ENCODE measurements at regions not wholly inside any gene's neighbourhood (a gene's known extent, or its start where the extent isn't known, plus 50 kb on each side); places are given as distances from the start of the nearest gene placed in this dataset.

DNA sequence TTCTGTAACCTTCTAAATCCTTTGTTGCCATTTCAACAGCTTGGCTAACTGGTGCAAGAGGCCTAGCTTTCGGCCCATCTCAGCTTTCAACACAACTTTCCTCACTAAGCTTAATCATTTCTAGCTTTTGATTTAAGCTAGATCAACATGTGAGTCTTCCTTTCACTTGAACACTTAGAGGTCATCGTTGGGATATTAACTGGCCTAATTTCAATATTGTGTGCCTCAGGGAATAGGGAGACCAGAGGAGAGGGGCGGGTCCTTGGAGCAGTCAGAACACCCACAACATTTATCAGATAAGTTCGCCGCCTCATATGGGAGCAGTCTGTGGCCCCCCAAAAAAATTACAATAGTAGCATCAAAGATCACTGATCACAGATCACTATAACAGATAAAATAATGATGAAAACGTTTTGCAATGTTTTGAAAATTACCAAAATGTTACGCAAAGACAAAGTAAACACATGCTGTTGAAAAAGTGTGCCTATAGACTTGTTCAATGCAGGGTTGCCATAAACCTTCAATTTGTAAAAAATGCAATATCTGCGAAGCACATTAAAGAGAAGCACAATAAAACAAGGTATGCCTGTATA, 66.8 kb upstream of the PCSK1 start:
- Histone ChIP-seq H3K27ac (ENCODE audit: control insufficient read depth, insufficient read depth, low read length) (no peak overlapping the region), H3K79me2 (ENCODE audit: control insufficient read depth, insufficient read depth, low read length) (no peaks in the 10 kb centered on the region), H3K36me3 (ENCODE audit: control insufficient read depth in 2 of 2, extremely low read depth in 1 of 2, insufficient read depth in 2 of 2, low read length in 2 of 2) (no peaks in the 10 kb centered on the region), H2AFZ (ENCODE audit: control insufficient read depth, low read length) (no peak overlapping the region), H3K9ac (ENCODE audit: control insufficient read depth, extremely low read depth, insufficient read depth, low read length) (no peak overlapping the region), H3K4me2 (ENCODE audit: control insufficient read depth, extremely low read depth, insufficient read depth, low read depth, low read length) (no peak overlapping the region), H3K9me3 (ENCODE audit: control insufficient read depth, low read depth, low read length) (no peaks in the 10 kb centered on the region), H3K4me1 (ENCODE audit: control insufficient read depth, extremely low read depth, insufficient read depth, low read length) (no peaks in the 10 kb centered on the region), H4K20me1 (ENCODE audit: control insufficient read depth, extremely low read depth, insufficient read depth, low read length) (no peaks in the 10 kb centered on the region), H3K27me3 (ENCODE audit: control insufficient read depth, extremely low read depth, insufficient read depth, low read length) (no peaks in the 10 kb centered on the region), H3K9me1 (ENCODE audit: control insufficient read depth, extremely low read depth, insufficient read depth, low read length) (no peaks in the 10 kb centered on the region), H3K4me3 (ENCODE audit: control insufficient read depth in 2 of 3, extremely low read depth in 1 of 3, insufficient read depth in 2 of 3, low read depth in 1 of 3, low read length in 3 of 3) (no peak overlapping the region)
- FAIRE-seq (no peak), DNase-seq (ENCODE audit: low read depth, low spot score) (no peak)
- TF ChIP-seq, protein P1, sequence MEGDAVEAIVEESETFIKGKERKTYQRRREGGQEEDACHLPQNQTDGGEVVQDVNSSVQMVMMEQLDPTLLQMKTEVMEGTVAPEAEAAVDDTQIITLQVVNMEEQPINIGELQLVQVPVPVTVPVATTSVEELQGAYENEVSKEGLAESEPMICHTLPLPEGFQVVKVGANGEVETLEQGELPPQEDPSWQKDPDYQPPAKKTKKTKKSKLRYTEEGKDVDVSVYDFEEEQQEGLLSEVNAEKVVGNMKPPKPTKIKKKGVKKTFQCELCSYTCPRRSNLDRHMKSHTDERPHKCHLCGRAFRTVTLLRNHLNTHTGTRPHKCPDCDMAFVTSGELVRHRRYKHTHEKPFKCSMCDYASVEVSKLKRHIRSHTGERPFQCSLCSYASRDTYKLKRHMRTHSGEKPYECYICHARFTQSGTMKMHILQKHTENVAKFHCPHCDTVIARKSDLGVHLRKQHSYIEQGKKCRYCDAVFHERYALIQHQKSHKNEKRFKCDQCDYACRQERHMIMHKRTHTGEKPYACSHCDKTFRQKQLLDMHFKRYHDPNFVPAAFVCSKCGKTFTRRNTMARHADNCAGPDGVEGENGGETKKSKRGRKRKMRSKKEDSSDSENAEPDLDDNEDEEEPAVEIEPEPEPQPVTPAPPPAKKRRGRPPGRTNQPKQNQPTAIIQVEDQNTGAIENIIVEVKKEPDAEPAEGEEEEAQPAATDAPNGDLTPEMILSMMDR (optimal IDR thresholded peaks at IDR 0.05 in 1 of 3, IDR thresholded peaks at IDR 0.05 in 1 of 3, conservative IDR thresholded peaks at IDR 0.05 in 1 of 3; ENCODE audit: extremely low read depth in 1 of 3, insufficient read depth in 2 of 3, low read length in 3 of 3): no peak
- TF ChIP-seq EZH2 (IDR thresholded peaks at IDR 0.05; ENCODE audit: low read length): no peak
- dilution Hi-C loops (cut with MboI; ENCODE audit: extremely low pct_ligation_motif_present, low sequenced_read_pairs): no loop called here

DNA sequence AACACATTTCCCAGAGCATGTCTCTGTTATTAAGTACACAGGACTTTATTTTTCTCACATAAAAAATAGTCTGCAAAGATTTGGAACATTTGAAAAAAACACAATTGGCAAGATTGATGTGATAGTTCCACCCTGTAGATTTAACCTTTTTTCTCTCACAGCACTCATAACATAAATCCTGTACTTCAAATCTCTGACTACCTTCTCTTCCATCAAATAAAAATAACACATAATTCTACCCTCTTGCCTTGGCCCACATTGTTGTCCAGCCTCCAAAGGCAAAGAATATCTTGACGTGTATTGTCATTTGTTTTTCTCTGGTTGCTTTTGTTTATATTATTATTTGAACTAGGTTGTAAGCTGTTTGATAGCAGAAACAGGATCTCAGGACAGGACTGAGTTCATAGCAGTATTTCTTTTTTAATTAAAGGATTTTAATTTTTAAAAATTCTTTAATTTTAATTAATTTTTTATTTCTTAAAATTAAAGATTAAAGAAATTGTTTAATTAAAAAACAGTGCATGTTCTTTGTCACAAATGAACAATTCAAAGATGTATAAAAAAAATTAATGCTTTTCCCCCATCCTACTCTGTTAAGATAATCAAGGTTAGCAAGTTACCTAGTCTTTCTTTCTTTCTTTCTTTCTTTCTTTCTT, 69.1 kb upstream of the PCSK1 start:
- Histone ChIP-seq H4K20me1 (ENCODE audit: control insufficient read depth, extremely low read depth, insufficient read depth, low read length) (no peaks in the 10 kb centered on the region), H3K79me2 (ENCODE audit: control insufficient read depth, insufficient read depth, low read length) (no peaks in the 10 kb centered on the region), H3K9me1 (ENCODE audit: control insufficient read depth, extremely low read depth, insufficient read depth, low read length) (no peaks in the 10 kb centered on the region), H3K9me3 (ENCODE audit: control insufficient read depth, low read depth, low read length) (no peaks in the 10 kb centered on the region), H3K9ac (ENCODE audit: control insufficient read depth, extremely low read depth, insufficient read depth, low read length) (no peak overlapping the region), H3K4me1 (ENCODE audit: control insufficient read depth, extremely low read depth, insufficient read depth, low read length) (no peaks in the 10 kb centered on the region), H3K4me2 (ENCODE audit: control insufficient read depth, extremely low read depth, insufficient read depth, low read depth, low read length) (no peak overlapping the region), H2AFZ (ENCODE audit: control insufficient read depth, low read length) (no peak overlapping the region), H3K27me3 (ENCODE audit: control insufficient read depth, extremely low read depth, insufficient read depth, low read length) (no peaks in the 10 kb centered on the region), H3K27ac (ENCODE audit: control insufficient read depth, insufficient read depth, low read length) (no peak overlapping the region), H3K36me3 (ENCODE audit: control insufficient read depth in 2 of 2, extremely low read depth in 1 of 2, insufficient read depth in 2 of 2, low read length in 2 of 2) (no peaks in the 10 kb centered on the region), H3K4me3 (ENCODE audit: control insufficient read depth in 2 of 3, extremely low read depth in 1 of 3, insufficient read depth in 2 of 3, low read depth in 1 of 3, low read length in 3 of 3) (no peak overlapping the region)
- DNase-seq (ENCODE audit: low read depth, low spot score): no peak
- no peak for FAIRE-seq
- dilution Hi-C loops (cut with MboI; ENCODE audit: extremely low pct_ligation_motif_present, low sequenced_read_pairs): no loop called here
- TF ChIP-seq EZH2 (IDR thresholded peaks at IDR 0.05; ENCODE audit: low read length): no peak
- TF ChIP-seq, protein P1 (optimal IDR thresholded peaks at IDR 0.05 in 1 of 3, IDR thresholded peaks at IDR 0.05 in 1 of 3, conservative IDR thresholded peaks at IDR 0.05 in 1 of 3; ENCODE audit: extremely low read depth in 1 of 3, insufficient read depth in 2 of 3, low read length in 3 of 3): no peak

Measured in keratinocyte (primary cell).